ENCODE measurements at regions not wholly inside any gene's neighbourhood (a gene's known extent, or its start where the extent isn't known, plus 50 kb on each side); places are given as distances from the start of the nearest gene placed in this dataset.

GRCh38 chr10:94173594-94173993 lies 179.9 kb downstream of the PLCE1 start:
- TF ChIP-seq EZH2 (IDR thresholded peaks at IDR 0.05) (no peak), CEBPB (IDR thresholded peaks at IDR 0.05; ENCODE audit: low read depth) (no peak)
- TF ChIP-seq, protein P1, sequence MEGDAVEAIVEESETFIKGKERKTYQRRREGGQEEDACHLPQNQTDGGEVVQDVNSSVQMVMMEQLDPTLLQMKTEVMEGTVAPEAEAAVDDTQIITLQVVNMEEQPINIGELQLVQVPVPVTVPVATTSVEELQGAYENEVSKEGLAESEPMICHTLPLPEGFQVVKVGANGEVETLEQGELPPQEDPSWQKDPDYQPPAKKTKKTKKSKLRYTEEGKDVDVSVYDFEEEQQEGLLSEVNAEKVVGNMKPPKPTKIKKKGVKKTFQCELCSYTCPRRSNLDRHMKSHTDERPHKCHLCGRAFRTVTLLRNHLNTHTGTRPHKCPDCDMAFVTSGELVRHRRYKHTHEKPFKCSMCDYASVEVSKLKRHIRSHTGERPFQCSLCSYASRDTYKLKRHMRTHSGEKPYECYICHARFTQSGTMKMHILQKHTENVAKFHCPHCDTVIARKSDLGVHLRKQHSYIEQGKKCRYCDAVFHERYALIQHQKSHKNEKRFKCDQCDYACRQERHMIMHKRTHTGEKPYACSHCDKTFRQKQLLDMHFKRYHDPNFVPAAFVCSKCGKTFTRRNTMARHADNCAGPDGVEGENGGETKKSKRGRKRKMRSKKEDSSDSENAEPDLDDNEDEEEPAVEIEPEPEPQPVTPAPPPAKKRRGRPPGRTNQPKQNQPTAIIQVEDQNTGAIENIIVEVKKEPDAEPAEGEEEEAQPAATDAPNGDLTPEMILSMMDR (IDR thresholded peaks at IDR 0.05 in 2 of 3, conservative IDR thresholded peaks at IDR 0.05 in 1 of 3; ENCODE audit: borderline replicate concordance in 1 of 3, insufficient read depth in 1 of 3, low read depth in 2 of 3, low read length in 2 of 3) = no peak
